NCI-H1436 treated with DMSO at 0.1 percent for 48 hours (cell line): ENCODE measurements at regions not wholly inside any gene's neighbourhood (a gene's known extent, or its start where the extent isn't known, plus 50 kb on each side); places are given as distances from the start of the nearest gene placed in this dataset.
"Not testable (repeated sequence)": the region's sequence is repeated elsewhere in the genome, so short reads cannot be mapped to it uniquely, and the experiment has no call there.

Experiments
- DNase-seq: peaks from one replicate; lab custom pipeline; 2025; lab: John Stamatoyannopoulos, UW

DNA sequence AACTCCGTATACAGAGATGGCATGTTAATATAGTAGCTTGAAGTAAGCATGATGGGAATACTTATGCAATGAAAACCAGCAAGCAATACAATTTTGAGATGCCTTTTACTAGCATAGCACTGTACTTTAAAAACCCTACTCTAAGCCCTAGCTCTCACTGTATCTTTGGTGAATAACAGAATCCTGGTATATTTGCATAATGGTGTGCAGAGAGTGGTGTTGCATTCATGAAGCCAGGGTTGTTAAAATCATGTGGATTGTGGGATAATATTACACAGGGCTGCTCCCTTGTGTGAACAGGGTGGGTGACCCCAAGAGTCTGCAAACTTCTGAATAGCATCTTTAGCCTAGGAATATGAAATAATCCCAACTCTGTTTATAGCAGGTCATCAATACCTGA is 105.2 kb upstream of the BMP2 start:
- no peak for DNase-seq

GRCh38 chr20:6660441-6660840 is 107.0 kb upstream of the BMP2 start:
- no peak for DNase-seq

- DNase-seq: not testable (repeated sequence)
Observed at GRCh38 chr20:6658909-6659308, 108.6 kb upstream of the BMP2 start.

GRCh38 chr20:6657904-6658303 is 109.6 kb upstream of the BMP2 start:
- DNase-seq: no peak

GRCh38 chr20:6657111-6657510 is 110.4 kb upstream of the BMP2 start:
- DNase-seq: no peak

- DNase-seq: no peak
Observed at GRCh38 chr20:6654513-6655252, 112.8 kb upstream of the BMP2 start.

- DNase-seq: no peak
Observed at GRCh38 chr20:6651561-6651960, 115.9 kb upstream of the BMP2 start.

- DNase-seq: no peak
Observed at GRCh38 chr20:6651016-6651415, 116.5 kb upstream of the BMP2 start.

- no peak for DNase-seq
Observed at GRCh38 chr20:6646021-6646636, 121.4 kb upstream of the BMP2 start.

GRCh38 chr20:6644813-6645628 is 122.5 kb upstream of the BMP2 start:
- DNase-seq: no peak

GRCh38 chr20:6641012-6641411 is 126.5 kb upstream of the BMP2 start:
- DNase-seq: no peak

GRCh38 chr20:6637160-6637579 is 130.3 kb upstream of the BMP2 start:
- DNase-seq: no peak

- DNase-seq: no peak
Observed at GRCh38 chr20:6636209-6637159, 131.0 kb upstream of the BMP2 start.

DNA sequence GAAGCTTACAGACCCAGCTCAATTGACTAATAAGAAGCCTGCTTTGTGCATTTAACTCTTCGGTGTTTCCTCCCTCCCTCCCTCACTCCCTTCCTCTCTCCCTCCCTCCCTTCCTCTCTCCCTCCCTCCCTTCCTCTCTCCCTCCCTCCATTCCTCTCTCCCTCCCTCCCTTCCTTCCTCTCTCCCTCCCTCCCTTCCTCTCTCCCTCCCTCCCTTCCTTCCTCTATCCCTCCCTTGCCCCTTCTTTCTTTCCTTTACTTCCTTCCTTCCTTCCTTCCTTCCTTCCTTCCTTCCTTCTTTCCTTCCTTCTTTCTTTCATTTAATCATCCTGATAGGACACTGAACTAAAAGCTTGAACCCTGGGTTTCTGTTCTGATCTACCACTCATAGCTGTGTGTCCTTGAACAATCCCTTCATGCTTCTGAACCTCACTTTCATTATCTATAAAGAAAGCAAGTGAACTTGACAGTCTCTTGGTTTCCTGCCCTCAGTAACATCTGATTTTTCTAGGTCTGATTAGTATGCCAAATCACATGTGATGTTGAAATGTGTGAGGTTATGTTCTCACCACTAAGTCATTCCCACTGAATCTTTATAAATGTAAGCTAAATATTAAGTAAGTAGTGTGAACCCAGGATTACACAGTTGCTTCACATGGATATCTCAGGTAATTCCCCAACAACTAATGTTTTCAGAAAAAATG is 132.3 kb upstream of the BMP2 start:
- DNase-seq: no peak

DNA sequence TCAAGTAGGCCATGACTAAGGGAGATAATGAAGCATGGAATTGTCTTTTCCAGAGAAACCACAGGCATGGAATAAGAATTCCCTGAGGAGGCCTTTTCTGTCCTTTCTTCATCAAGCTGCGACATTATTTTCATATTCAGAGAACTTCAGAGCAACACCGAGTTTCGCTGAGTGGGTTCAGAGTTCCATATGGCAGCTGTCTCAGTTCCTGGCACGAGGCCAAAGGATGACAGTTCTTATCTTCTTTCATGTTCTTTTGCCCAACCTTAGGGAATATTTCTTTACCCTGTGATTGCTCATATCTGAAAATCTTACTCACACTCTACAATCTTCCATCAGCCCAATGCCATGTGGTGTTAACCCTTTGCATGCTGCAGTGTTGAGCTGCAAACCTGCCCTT is 135.3 kb upstream of the BMP2 start:
- DNase-seq: no peak

GRCh38 chr20:6630514-6630913 is 137.0 kb upstream of the BMP2 start:
- DNase-seq: no peak

- DNase-seq: no peak
Observed at GRCh38 chr20:6629564-6629963, 137.9 kb upstream of the BMP2 start.

DNA sequence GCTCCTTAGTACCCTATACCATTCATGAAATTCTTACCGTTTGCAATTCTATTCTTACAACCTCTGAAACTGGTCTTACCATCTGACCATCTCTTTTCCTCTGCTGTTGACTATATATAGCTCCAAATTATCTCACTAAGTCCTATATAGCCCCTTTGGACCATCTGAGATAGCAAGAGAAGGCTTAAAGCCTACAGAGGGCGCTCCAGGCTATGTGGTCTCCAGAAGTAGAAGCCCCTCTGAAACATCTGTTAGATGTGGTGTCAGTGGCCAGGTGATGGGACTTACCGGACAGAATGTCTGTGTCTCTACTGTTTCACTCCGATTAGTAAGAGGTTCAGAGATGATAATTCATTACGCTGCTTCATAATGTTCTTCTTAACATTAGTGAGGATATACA is 140.7 kb upstream of the BMP2 start:
- DNase-seq: no peak

- DNase-seq: no peak
Observed at GRCh38 chr20:6623989-6624388, 143.5 kb upstream of the BMP2 start.

GRCh38 chr20:6622041-6622440 is 145.4 kb upstream of the BMP2 start:
- no peak for DNase-seq

DNA sequence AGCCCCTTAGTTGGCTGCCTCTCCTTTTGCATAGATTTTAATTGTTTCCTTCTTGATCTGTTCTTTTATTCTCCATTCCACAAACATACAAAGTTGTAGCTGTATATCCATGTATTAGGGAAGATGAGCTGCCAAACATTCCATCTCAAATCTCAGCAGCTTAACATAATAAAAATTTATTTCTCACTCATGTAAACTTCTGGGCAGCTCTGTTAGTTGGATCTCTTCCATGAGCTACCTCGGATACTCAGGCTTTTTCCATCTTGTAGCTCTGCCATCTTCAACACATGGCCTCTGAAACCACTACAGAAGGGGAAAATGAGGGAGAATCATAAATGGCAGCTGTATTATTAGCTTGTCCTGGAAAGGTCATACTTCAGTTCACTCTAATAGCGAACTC is 149.4 kb upstream of the BMP2 start:
- no peak for DNase-seq
